ENCODE measurements at regions not wholly inside any gene's neighbourhood (a gene's known extent, or its start where the extent isn't known, plus 50 kb on each side); places are given as distances from the start of the nearest gene placed in this dataset.

- no peaks in the 10 kb centered on the region for H3K23me2 ChIP-seq (ENCODE audit: insufficient read length, low read depth, low read length, poor library complexity, severe bottlenecking)
- no peak overlapping the region for H3K23ac ChIP-seq (ENCODE audit: insufficient read length, low read depth, low read length)
- H2BK120ac ChIP-seq (ENCODE audit: low read depth, low read length, poor library complexity, severe bottlenecking), result no peak overlapping the region
- WGBS (ENCODE audit: extremely low coverage, insufficient read length, low lambda C conversion rate), result no CpG with 5 or more reads among the region's 1 CpG
- no peak overlapping the region for H4K8ac ChIP-seq (replicated peaks; ENCODE audit: insufficient read length, low read depth, low read length)
- H3T11ph ChIP-seq (ENCODE audit: low read length), result no peak overlapping the region
- H3K14ac ChIP-seq (ENCODE audit: insufficient read depth, low read length), result no peak overlapping the region
- no peak overlapping the region for H3K56ac ChIP-seq (ENCODE audit: insufficient read length, low read depth, low read length)
- no peak overlapping the region for H3K9ac ChIP-seq (ENCODE audit: extremely low read depth, insufficient read length, low read length)
- H3K4me1 ChIP-seq (ENCODE audit: insufficient read depth, low read length), result no peaks in the 10 kb centered on the region
- H3K4ac ChIP-seq (ENCODE audit: low read depth, low read length), result no peak overlapping the region
- Mint-ChIP-seq H3K9me3 (no peaks in the 10 kb centered on the region), H3K27me3 (ENCODE audit: low read depth) (peaks cover 2% of the 10 kb centered on the region; the same call in 1 of the 2 replicates), H3K4me1 (peaks cover 0 to 7% of the 10 kb centered on the region in 2 experiments; a peak in 2 of 4 replicates), H3K4me3 (no peak overlapping the region), H3K27ac (no peak overlapping the region), H3K36me3 (ENCODE audit: insufficient read depth in 1 of 3, low read depth in 3 of 3) (no peaks in the 10 kb centered on the region)
- no peak for DNase-seq
- no peaks in the 10 kb centered on the region for H3K79me1 ChIP-seq (ENCODE audit: insufficient read depth, low read depth, low read length, poor library complexity, severe bottlenecking)
- H2BK15ac ChIP-seq (ENCODE audit: low read depth, low read length), result no peak overlapping the region
- no peak for TF ChIP-seq CTCF (conservative IDR thresholded peaks at IDR 0.05)
- no peak overlapping the region for H2BK20ac ChIP-seq (ENCODE audit: low read depth, low read length, poor library complexity, severe bottlenecking)
- H3K27ac ChIP-seq (ENCODE audit: insufficient read length, low read depth, low read length), result no peak overlapping the region
- H2BK12ac ChIP-seq (ENCODE audit: insufficient read length, low read depth, low read length), result no peak overlapping the region
- no peaks in the 10 kb centered on the region for H3K79me2 ChIP-seq (ENCODE audit: insufficient read depth, low read length)
- no peak overlapping the region for H4K91ac ChIP-seq (ENCODE audit: insufficient read length, low read depth, low read length)
- H2AK5ac ChIP-seq (ENCODE audit: insufficient read length, low read length), result no peak overlapping the region
- H4K20me1 ChIP-seq (ENCODE audit: control insufficient read depth, insufficient read depth, insufficient read length), result no peaks in the 10 kb centered on the region
- H2AFZ ChIP-seq (ENCODE audit: low read length), result no peak overlapping the region
- H3K27me3 ChIP-seq (ENCODE audit: insufficient read depth, low read length), result no peaks in the 10 kb centered on the region
- no peak overlapping the region for H2BK5ac ChIP-seq (ENCODE audit: insufficient read length, low read length)
- H3K4me2 ChIP-seq (ENCODE audit: insufficient read depth, insufficient read length, low read length), result no peak overlapping the region
- no peak overlapping the region for H3K18ac ChIP-seq (ENCODE audit: insufficient read length, low read depth, low read length)
- H4K5ac ChIP-seq (ENCODE audit: insufficient read length, low read depth, low read length), result no peak overlapping the region
- no peaks in the 10 kb centered on the region for H3K9me3 ChIP-seq (ENCODE audit: control insufficient read depth, low read depth, low read length)
Observed at GRCh38 chr11:36775130-36775529, 177.1 kb upstream of the RAG2 start.
